ENCODE measurements at regions not wholly inside any gene's neighbourhood (a gene's known extent, or its start where the extent isn't known, plus 50 kb on each side); places are given as distances from the start of the nearest gene placed in this dataset.

DNA sequence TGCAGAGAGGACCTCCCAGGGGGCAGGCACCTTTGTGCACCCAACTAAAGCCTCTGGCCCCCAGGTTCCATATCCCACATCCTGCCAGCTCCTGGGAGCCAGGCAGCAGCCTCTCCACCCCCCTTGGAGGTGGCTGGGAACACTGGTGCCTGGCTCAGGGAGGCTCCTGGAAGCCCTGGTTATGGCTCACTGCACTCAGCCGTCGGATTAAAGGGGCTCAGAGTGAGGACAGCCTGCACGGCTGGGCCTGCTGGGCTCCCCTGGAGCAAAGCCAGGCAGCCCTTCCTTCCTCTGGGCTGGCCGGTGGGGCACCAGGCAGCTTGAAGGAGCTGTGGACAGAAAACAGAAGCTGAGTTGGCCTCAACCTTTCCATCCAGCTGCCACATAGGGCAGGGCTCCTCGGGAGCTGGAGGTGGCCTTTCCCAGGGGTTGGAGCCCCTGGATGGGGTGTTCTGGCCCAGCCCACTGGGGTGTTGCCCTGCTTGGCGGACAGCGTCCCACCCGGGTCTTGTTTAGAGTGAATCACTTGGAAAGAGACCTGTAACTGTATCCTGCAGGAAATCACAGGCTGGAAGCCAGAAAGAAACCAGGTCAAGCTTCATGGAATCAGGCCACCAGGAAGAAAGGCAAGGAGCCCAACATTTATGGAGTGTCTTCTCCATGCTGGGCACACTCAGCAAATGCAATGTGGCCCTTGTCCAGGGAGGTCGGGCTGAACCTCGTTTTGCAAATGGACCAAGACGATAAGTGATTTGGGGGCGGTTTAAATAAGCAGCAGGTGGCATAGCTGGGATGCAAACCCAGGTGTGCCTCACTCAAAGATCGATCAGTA, 253.3 kb downstream of the SOX9 start:
- no peak for DNase-seq
- H3K27ac ChIP-seq (ENCODE audit: low read depth, low read length), result no peak overlapping the region
- no peaks in the 10 kb centered on the region for H3K36me3 ChIP-seq (ENCODE audit: control insufficient read depth, insufficient read depth, low read length)
- H3K4me1 ChIP-seq (ENCODE audit: control insufficient read depth, insufficient read depth, low read length), result no peaks in the 10 kb centered on the region
- no peak overlapping the region for H3K9ac ChIP-seq (ENCODE audit: extremely low read depth, low read length, poor library complexity, severe bottlenecking)
- Mint-ChIP-seq H3K36me3 (ENCODE audit: low read depth) (no peaks in the 10 kb centered on the region), H3K9me3 (no peaks in the 10 kb centered on the region), H3K27me3 (ENCODE audit: insufficient read depth) (peaks cover 37% of the 10 kb centered on the region), H3K4me1 (peaks cover 3% of the 10 kb centered on the region), H3K27ac (no peak overlapping the region), H3K4me3 (no peak overlapping the region)
- H3K4me3 ChIP-seq (ENCODE audit: low read length), result no peak overlapping the region
- no peaks in the 10 kb centered on the region for H3K9me3 ChIP-seq (ENCODE audit: control insufficient read depth, low read length)
- TF ChIP-seq, protein P1, sequence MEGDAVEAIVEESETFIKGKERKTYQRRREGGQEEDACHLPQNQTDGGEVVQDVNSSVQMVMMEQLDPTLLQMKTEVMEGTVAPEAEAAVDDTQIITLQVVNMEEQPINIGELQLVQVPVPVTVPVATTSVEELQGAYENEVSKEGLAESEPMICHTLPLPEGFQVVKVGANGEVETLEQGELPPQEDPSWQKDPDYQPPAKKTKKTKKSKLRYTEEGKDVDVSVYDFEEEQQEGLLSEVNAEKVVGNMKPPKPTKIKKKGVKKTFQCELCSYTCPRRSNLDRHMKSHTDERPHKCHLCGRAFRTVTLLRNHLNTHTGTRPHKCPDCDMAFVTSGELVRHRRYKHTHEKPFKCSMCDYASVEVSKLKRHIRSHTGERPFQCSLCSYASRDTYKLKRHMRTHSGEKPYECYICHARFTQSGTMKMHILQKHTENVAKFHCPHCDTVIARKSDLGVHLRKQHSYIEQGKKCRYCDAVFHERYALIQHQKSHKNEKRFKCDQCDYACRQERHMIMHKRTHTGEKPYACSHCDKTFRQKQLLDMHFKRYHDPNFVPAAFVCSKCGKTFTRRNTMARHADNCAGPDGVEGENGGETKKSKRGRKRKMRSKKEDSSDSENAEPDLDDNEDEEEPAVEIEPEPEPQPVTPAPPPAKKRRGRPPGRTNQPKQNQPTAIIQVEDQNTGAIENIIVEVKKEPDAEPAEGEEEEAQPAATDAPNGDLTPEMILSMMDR (conservative IDR thresholded peaks at IDR 0.05), result no peak
- 89 to 94% methylated on average over 10 to 13 of the region's 13 CpGs for WGBS, 2 experiments (ENCODE audit: insufficient coverage in 1 of 2, insufficient read length in 1 of 2)
- H3K27me3 ChIP-seq (ENCODE audit: control insufficient read depth, insufficient read depth, low read length, poor library complexity, severe bottlenecking), result peaks cover 17% of the 10 kb centered on the region

DNA sequence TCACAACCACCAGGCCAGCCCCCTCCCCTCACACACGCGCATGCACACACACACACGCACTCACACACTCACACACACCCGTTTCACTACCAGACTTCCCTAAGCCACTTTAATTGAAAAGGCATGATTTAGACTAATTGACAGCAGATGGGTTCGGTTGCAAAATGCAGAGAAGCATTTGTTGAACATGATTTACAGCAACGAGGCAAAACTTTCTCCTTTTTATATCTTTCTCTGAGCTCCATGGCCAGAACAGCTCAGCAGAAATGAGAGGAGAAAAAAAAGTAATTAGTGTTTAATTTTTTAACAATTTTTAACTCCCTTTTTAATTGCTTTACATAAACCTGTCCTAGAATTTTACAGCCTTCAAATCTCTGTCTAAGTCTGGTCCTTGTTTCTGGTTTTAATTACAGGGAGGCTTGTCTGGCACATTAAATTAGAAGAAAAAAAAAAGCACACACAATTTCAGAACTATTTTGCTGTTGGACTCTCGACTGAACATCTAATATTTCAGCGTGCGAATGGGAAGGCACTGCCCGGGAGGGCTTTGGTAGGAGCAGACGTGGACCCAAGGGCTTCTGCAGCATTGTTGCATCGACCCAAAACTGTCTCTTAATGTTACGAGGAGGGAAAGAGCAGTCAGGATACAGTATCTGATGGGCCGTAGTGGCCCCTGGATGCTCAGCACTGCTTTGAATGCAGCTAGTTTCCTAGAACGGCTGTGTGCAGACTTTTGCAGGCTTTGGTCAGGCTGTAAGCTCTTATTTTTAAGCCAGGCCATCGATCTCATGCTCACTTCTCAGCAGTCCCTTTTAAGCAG, 255.9 kb downstream of the SOX9 start:
- no peak overlapping the region for H3K4me3 ChIP-seq (ENCODE audit: low read length)
- H3K4me1 ChIP-seq (ENCODE audit: control insufficient read depth, insufficient read depth, low read length), result peaks cover 3% of the 10 kb centered on the region
- H3K9me3 ChIP-seq (ENCODE audit: control insufficient read depth, low read length), result no peaks in the 10 kb centered on the region
- Mint-ChIP-seq H3K27me3 (ENCODE audit: insufficient read depth) (peaks cover 37% of the 10 kb centered on the region), H3K9me3 (no peaks in the 10 kb centered on the region), H3K4me1 (peaks cover 8% of the 10 kb centered on the region), H3K27ac (no peak overlapping the region), H3K4me3 (no peak overlapping the region), H3K36me3 (ENCODE audit: low read depth) (no peaks in the 10 kb centered on the region)
- H3K9ac ChIP-seq (ENCODE audit: extremely low read depth, low read length, poor library complexity, severe bottlenecking), result no peak overlapping the region
- no peak overlapping the region for H3K27ac ChIP-seq (ENCODE audit: low read depth, low read length)
- 91 to 94% methylated on average over 14 to 16 of the region's 16 CpGs for WGBS, 2 experiments (ENCODE audit: insufficient coverage in 1 of 2, insufficient read length in 1 of 2)
- TF ChIP-seq, protein P1 (conservative IDR thresholded peaks at IDR 0.05), result no peak
- no peaks in the 10 kb centered on the region for H3K36me3 ChIP-seq (ENCODE audit: control insufficient read depth, insufficient read depth, low read length)
- peaks cover 16% of the 10 kb centered on the region for H3K27me3 ChIP-seq (ENCODE audit: control insufficient read depth, insufficient read depth, low read length, poor library complexity, severe bottlenecking)
- no peak for DNase-seq

DNA sequence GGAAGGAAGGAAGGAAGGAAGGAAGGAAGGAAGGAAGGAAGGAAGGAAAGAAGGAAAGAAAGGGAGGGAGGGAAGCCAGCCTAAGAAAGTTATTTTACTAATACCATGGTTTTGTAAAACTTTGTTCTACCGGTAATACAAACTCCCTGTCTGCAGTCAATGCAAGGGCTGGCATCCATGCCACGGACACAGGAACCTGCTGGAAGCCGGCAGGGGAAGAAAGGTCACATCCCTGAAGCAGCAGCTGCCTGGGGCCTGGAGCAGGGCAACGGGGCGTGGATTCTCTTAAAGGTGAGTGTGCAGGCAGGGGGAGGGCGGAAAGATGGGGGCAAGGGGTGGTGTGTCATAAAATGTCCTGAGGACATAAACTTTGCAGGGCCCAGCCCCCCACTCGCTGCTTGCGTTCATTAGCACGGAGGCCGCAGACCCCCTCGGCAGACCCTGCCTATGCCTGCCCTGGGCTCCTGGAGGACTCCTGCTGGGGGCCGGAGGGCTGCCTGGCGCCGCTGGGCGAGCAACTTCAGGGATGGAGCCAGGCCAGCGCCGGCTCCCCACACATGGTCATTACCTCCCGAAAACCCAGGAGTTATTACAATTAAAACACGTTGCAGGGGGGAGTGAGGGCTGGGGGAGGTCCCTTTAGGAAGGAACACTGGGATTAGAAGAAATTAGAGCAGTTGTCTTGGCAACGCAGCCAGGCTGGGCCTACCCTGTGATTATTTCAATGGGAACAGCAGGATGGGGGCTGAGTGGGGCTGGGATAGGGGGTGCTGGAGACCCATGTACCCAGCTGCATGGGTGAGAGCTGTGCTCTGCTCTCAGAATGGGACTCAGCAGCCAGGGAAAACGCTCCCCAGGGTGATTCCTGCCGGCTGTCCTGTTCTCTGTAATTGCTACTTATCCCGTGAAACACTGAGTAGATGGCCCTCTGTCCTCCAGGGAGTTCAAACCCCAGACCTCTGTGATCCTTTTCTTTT, 257.9 kb downstream of the SOX9 start:
- Histone ChIP-seq H3K4me3 (ENCODE audit: low read length) (no peak overlapping the region), H3K27me3 (ENCODE audit: control insufficient read depth, insufficient read depth, low read length, poor library complexity, severe bottlenecking) (peaks cover 14% of the 10 kb centered on the region), H3K4me1 (ENCODE audit: control insufficient read depth, insufficient read depth, low read length) (peaks cover 5% of the 10 kb centered on the region), H3K27ac (ENCODE audit: low read depth, low read length) (no peak overlapping the region), H3K9me3 (ENCODE audit: control insufficient read depth, low read length) (no peaks in the 10 kb centered on the region), H3K36me3 (ENCODE audit: control insufficient read depth, insufficient read depth, low read length) (no peaks in the 10 kb centered on the region), H3K9ac (ENCODE audit: extremely low read depth, low read length, poor library complexity, severe bottlenecking) (no peak overlapping the region)
- no peak overlapping the region for H3K4me3 Mint-ChIP-seq
- WGBS, 2 experiments (ENCODE audit: insufficient coverage in 1 of 2, insufficient read length in 1 of 2), result 79 to 86% methylated on average over 14 to 23 of the region's 23 CpGs
- no peak for DNase-seq
- H3K36me3 Mint-ChIP-seq (ENCODE audit: low read depth), result no peaks in the 10 kb centered on the region
- TF ChIP-seq, protein P1 (conservative IDR thresholded peaks at IDR 0.05), result no peak
- H3K27ac Mint-ChIP-seq, result no peak overlapping the region
- peaks cover 31% of the 10 kb centered on the region for H3K27me3 Mint-ChIP-seq (ENCODE audit: insufficient read depth)
- peaks cover 18% of the 10 kb centered on the region for H3K4me1 Mint-ChIP-seq
- H3K9me3 Mint-ChIP-seq, result no peaks in the 10 kb centered on the region

Data from endodermal cell (in vitro differentiated cells).